ENCODE measurements at regions not wholly inside any gene's neighbourhood (a gene's known extent, or its start where the extent isn't known, plus 50 kb on each side); places are given as distances from the start of the nearest gene placed in this dataset.

- TF ChIP-seq POLR2A (IDR thresholded peaks at IDR 0.05): no peak
- TF ChIP-seq, protein P1, sequence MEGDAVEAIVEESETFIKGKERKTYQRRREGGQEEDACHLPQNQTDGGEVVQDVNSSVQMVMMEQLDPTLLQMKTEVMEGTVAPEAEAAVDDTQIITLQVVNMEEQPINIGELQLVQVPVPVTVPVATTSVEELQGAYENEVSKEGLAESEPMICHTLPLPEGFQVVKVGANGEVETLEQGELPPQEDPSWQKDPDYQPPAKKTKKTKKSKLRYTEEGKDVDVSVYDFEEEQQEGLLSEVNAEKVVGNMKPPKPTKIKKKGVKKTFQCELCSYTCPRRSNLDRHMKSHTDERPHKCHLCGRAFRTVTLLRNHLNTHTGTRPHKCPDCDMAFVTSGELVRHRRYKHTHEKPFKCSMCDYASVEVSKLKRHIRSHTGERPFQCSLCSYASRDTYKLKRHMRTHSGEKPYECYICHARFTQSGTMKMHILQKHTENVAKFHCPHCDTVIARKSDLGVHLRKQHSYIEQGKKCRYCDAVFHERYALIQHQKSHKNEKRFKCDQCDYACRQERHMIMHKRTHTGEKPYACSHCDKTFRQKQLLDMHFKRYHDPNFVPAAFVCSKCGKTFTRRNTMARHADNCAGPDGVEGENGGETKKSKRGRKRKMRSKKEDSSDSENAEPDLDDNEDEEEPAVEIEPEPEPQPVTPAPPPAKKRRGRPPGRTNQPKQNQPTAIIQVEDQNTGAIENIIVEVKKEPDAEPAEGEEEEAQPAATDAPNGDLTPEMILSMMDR (IDR thresholded peaks at IDR 0.05): no peak
Observed at GRCh38 chr11:134951305-134951700, 539.3 kb upstream of the B3GAT1 start.
